ENCODE measurements at regions not wholly inside any gene's neighbourhood (a gene's known extent, or its start where the extent isn't known, plus 50 kb on each side); places are given as distances from the start of the nearest gene placed in this dataset.
"Not testable (repeated sequence)": the region's sequence is repeated elsewhere in the genome, so short reads cannot be mapped to it uniquely, and the experiment has no call there.

DNA sequence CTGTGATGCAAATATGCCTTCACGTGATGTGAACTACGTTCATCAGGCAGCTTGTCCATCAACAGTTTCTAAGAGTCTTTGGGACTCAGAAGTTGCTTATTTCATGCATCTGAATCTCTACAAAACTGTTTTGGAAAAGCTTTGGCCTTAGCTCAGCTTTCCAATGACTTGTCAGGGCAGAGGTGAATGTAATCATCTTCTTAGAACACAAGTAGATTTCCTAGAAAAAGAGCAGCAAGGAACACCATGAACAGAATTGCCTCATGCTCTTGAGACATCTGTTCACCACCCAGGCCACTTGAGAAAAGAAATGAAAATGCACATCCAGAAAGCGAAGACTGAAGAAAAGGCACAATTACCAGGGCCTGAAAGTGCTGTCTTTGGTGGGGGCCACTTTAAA, 105.8 kb upstream of the PDHA1 start:
- ATAC-seq (no peak), DNase-seq (ENCODE audit: low read depth in 1 of 2, low spot score in 1 of 2) (no peak), FAIRE-seq (peak; percentile 13)
- Histone ChIP-seq H3K27ac (no peak overlapping the region), H3K4me2 (no peak overlapping the region), H3K9me3 (no peaks in the 10 kb centered on the region), H3K4me3 (no peak overlapping the region), H3K4me1 (no peaks in the 10 kb centered on the region)
- WGBS (ENCODE audit: missing lambda C conversion rate): 60% methylated on average over 3 of the region's 3 CpGs
- TF ChIP-seq CHD2 (IDR thresholded peaks at IDR 0.05; ENCODE audit: low read length, partially characterized antibody) (no peak), TFCP2L1 (CRISPR knock-in tag; IDR thresholded peaks at IDR 0.05) (no peak), HEYL (CRISPR knock-in tag; IDR thresholded peaks at IDR 0.05) (no peak), JUNB (IDR thresholded peaks at IDR 0.05) (no peak), FOSB (CRISPR knock-in tag; IDR thresholded peaks at IDR 0.05) (no peak), GATA3 (IDR thresholded peaks at IDR 0.05; ENCODE audit: borderline replicate concordance) (no peak), KDM5A (IDR thresholded peaks at IDR 0.05) (no peak), MAFK (IDR thresholded peaks at IDR 0.05; ENCODE audit: partially characterized antibody) (no peak), PHF8 (IDR thresholded peaks at IDR 0.05; ENCODE audit: borderline replicate concordance, low read depth) (no peak), MAZ (IDR thresholded peaks at IDR 0.05; ENCODE audit: borderline replicate concordance, low read depth, low read length) (no peak), MYC (IDR thresholded peaks at IDR 0.05; ENCODE audit: borderline replicate concordance, low read length) (no peak), NPAS2 (CRISPR knock-in tag; IDR thresholded peaks at IDR 0.05; ENCODE audit: borderline replicate concordance) (no peak), HOXA7 (CRISPR knock-in tag; IDR thresholded peaks at IDR 0.05) (no peak)
- TF ChIP-seq, protein P1, sequence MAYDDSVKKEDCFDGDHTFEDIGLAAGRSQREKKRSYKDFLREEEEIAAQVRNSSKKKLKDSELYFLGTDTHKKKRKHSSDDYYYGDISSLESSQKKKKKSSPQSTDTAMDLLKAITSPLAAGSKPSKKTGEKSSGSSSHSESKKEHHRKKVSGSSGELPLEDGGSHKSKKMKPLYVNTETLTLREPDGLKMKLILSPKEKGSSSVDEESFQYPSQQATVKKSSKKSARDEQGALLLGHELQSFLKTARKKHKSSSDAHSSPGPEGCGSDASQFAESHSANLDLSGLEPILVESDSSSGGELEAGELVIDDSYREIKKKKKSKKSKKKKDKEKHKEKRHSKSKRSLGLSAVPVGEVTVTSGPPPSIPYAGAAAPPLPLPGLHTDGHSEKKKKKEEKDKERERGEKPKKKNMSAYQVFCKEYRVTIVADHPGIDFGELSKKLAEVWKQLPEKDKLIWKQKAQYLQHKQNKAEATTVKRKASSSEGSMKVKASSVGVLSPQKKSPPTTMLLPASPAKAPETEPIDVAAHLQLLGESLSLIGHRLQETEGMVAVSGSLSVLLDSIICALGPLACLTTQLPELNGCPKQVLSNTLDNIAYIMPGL (CRISPR knock-in tag; IDR thresholded peaks at IDR 0.05; ENCODE audit: borderline replicate concordance): no peak
- TF ChIP-seq, protein P2, sequence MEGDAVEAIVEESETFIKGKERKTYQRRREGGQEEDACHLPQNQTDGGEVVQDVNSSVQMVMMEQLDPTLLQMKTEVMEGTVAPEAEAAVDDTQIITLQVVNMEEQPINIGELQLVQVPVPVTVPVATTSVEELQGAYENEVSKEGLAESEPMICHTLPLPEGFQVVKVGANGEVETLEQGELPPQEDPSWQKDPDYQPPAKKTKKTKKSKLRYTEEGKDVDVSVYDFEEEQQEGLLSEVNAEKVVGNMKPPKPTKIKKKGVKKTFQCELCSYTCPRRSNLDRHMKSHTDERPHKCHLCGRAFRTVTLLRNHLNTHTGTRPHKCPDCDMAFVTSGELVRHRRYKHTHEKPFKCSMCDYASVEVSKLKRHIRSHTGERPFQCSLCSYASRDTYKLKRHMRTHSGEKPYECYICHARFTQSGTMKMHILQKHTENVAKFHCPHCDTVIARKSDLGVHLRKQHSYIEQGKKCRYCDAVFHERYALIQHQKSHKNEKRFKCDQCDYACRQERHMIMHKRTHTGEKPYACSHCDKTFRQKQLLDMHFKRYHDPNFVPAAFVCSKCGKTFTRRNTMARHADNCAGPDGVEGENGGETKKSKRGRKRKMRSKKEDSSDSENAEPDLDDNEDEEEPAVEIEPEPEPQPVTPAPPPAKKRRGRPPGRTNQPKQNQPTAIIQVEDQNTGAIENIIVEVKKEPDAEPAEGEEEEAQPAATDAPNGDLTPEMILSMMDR (IDR thresholded peaks at IDR 0.05): no peak
- CTCF ChIA-PET: interaction anchor here (1.4 kb wide), 1 partner anchor 12 kb away, joined by 3 read pairs; no protein-coding TSS in a partner anchor
- POLR2A ChIA-PET: no interaction called here

DNA sequence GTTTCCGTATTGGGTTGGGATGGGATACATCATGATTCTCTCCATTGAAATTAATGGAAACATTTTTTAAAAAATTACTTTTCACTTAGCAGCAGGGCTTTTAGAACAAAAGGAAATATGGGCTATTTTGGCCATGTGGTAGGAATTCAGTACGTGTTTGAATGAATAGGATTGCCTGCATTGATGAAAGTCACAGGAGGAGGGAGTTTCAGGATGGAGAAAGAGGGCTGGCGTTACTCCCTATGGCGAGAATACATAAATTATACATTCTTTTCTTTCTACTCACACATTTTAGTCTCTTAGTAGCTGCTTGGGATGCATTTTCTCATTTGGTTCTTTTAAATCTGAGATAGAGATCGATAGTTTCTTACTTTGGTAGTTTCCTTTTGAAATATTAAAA, 100.3 kb upstream of the PDHA1 start:
- no peak overlapping the region for H3K4me3 ChIP-seq
- ATAC-seq (no peak), DNase-seq (ENCODE audit: low read depth in 1 of 2, low spot score in 1 of 2) (no peak), FAIRE-seq (no peak)
- POLR2A ChIA-PET: no interaction called here
- peaks cover 11% of the 10 kb centered on the region; the same call in 1 of the 3 replicates for H3K9me3 ChIP-seq
- H3K4me2 ChIP-seq: no peak overlapping the region
- no peak overlapping the region for H3K27ac ChIP-seq
- 38% methylated on average over 5 of the region's 5 CpGs for WGBS (ENCODE audit: missing lambda C conversion rate)
- TF ChIP-seq, protein P3, sequence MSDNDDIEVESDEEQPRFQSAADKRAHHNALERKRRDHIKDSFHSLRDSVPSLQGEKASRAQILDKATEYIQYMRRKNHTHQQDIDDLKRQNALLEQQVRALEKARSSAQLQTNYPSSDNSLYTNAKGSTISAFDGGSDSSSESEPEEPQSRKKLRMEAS (IDR thresholded peaks at IDR 0.05): no peak
- TF ChIP-seq NR3C1 (IDR thresholded peaks at IDR 0.05): no peak
- TF ChIP-seq, protein P4, sequence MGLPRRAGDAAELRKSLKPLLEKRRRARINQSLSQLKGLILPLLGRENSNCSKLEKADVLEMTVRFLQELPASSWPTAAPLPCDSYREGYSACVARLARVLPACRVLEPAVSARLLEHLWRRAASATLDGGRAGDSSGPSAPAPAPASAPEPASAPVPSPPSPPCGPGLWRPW (IDR thresholded peaks at IDR 0.05): no peak
- no peak for TF ChIP-seq ZC3H11A (IDR thresholded peaks at IDR 0.05)
- no peak for TF ChIP-seq HOXB13 (CRISPR knock-in tag; IDR thresholded peaks at IDR 0.05; ENCODE audit: low read depth)
- no peaks in the 10 kb centered on the region for H3K4me1 ChIP-seq
- CTCF ChIA-PET: no interaction called here

DNA sequence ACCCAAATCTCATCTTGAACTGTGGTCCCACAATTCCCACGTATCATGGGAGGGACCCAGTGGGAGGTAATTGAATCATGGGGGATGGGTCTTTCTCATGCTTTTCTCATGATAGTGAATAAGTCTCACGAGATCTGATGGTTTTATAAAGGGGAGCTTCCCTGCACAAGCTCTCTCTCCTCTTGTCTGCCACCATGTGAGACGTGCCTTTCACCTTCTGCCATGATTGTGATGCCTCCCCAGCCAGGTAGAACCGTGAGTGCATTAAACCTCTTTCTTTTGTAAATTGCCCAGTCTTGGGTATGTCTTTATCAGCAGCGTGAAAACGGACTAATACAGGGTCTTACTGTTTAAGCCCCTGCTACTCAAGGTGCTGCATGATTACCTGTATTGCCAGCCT, 98.8 kb upstream of the PDHA1 start:
- WGBS (ENCODE audit: missing lambda C conversion rate): 19% methylated on average over 6 of the region's 6 CpGs
- CTCF ChIA-PET: interaction anchor here (1.2 kb wide), 1 partner anchor 93 kb away, joined by 3 read pairs; no protein-coding TSS in a partner anchor
- not testable (repeated sequence) for ATAC-seq

More for the DNA sequence above, 98.8 kb upstream of the PDHA1 start:
- H3K4me1 ChIP-seq; H3K4me2 ChIP-seq; FAIRE-seq; DNase-seq (ENCODE audit: low read depth in 1 of 2, low spot score in 1 of 2); H3K27ac ChIP-seq; POLR2A ChIA-PET; H3K4me3 ChIP-seq: not testable (repeated sequence)
- peaks cover 11% of the 10 kb centered on the region; the same call in 1 of the 3 replicates for H3K9me3 ChIP-seq
